H9 (cell line): ENCODE measurements at regions not wholly inside any gene's neighbourhood (a gene's known extent, or its start where the extent isn't known, plus 50 kb on each side); places are given as distances from the start of the nearest gene placed in this dataset.

Source experiments
- DNase-seq: peaks from one replicate; pipeline ENCODE4 v3.0.0-alpha.2; 2017
- H2AFZ ChIP-seq: one replicate; pipeline ENCODE4 v1.6.1; 2013; ENCODE audit warnings: mild to moderate bottlenecking, low read length, control low read depth, moderate library complexity
- H2AK5ac ChIP-seq: 2 replicates; pipeline ENCODE4 v1.6.1; 2013; ENCODE audit warnings: low read length, control low read depth, mixed read lengths; ENCODE audit not compliant: insufficient read length
- H2BK120ac ChIP-seq: one replicate; pipeline ENCODE4 v1.6.1; 2013; ENCODE audit warnings: low read depth, mild to moderate bottlenecking, low read length, control low read depth, inconsistent platforms; ENCODE audit not compliant: poor library complexity, severe bottlenecking
- H2BK12ac ChIP-seq: 2 replicates; pipeline ENCODE4 v1.6.1; 2013; ENCODE audit warnings: low read length, control low read depth, mixed read lengths, low read depth; ENCODE audit not compliant: insufficient read length
- H2BK15ac ChIP-seq: 2 replicates; pipeline ENCODE4 v1.6.1; 2013; ENCODE audit warnings: low read depth, low read length, control low read depth
- H2BK20ac ChIP-seq: one replicate; pipeline ENCODE4 v1.6.1; 2013; ENCODE audit warnings: low read depth, mild to moderate bottlenecking, low read length, control low read depth, inconsistent platforms; ENCODE audit not compliant: poor library complexity, severe bottlenecking
- H2BK5ac ChIP-seq: 2 replicates; pipeline ENCODE4 v1.6.1; 2013; ENCODE audit warnings: low read length, control low read depth, mixed read lengths; ENCODE audit not compliant: insufficient read length
- H3K14ac ChIP-seq: 2 replicates; pipeline ENCODE4 v1.6.1; 2013; ENCODE audit warnings: low read length, control low read depth; ENCODE audit not compliant: insufficient read depth
- H3K18ac ChIP-seq: 2 replicates; pipeline ENCODE4 v1.6.1; 2013; ENCODE audit warnings: low read depth, mild to moderate bottlenecking, mixed read lengths, low read length, control low read depth; ENCODE audit not compliant: insufficient read length
- H3K23ac ChIP-seq: 2 replicates; pipeline ENCODE4 v1.6.1; 2013; ENCODE audit warnings: low read length, control low read depth, mixed read lengths, low read depth; ENCODE audit not compliant: insufficient read length
- H3K23me2 ChIP-seq: 2 replicates; pipeline ENCODE4 v1.6.1; 2013; ENCODE audit warnings: low read depth, mild to moderate bottlenecking, mixed read lengths, low read length, control low read depth; ENCODE audit not compliant: insufficient read length, poor library complexity, severe bottlenecking
- H3K27ac ChIP-seq: 2 replicates; pipeline ENCODE4 v1.5.1; 2013; ENCODE audit warnings: low read length, control low read depth, mixed read lengths, low read depth; ENCODE audit not compliant: insufficient read length
- H3K27me3 ChIP-seq: 2 replicates; pipeline ENCODE4 v1.6.1; 2013; ENCODE audit warnings: low read length, control low read depth, inconsistent platforms; ENCODE audit not compliant: insufficient read depth
- H3K4ac ChIP-seq: 2 replicates; pipeline ENCODE4 v1.6.1; 2013; ENCODE audit warnings: low read depth, mild to moderate bottlenecking, control low read depth, inconsistent platforms, low read length, moderate library complexity
- H3K4me1 ChIP-seq: 2 replicates; pipeline ENCODE4 v1.6.1; 2013; ENCODE audit warnings: low read length, control low read depth, inconsistent platforms; ENCODE audit not compliant: insufficient read depth
- H3K4me2 ChIP-seq: 2 replicates; pipeline ENCODE4 v1.6.1; 2013; ENCODE audit warnings: low read length, control low read depth, mixed read lengths; ENCODE audit not compliant: insufficient read length, insufficient read depth
- H3K56ac ChIP-seq: 2 replicates; pipeline ENCODE4 v1.6.1; 2013; ENCODE audit warnings: low read depth, mild to moderate bottlenecking, mixed read lengths, low read length, control low read depth; ENCODE audit not compliant: insufficient read length
- H3K79me1 ChIP-seq: 2 replicates; pipeline ENCODE4 v1.6.1; 2013; ENCODE audit warnings: low read depth, mild to moderate bottlenecking, moderate library complexity, low read length, control low read depth, inconsistent platforms; ENCODE audit not compliant: insufficient read depth, poor library complexity, severe bottlenecking
- H3K79me2 ChIP-seq: 2 replicates; pipeline ENCODE4 v1.6.1; 2013; ENCODE audit warnings: low read length, control low read depth, inconsistent platforms; ENCODE audit not compliant: insufficient read depth
- H3K9ac ChIP-seq: 2 replicates; pipeline ENCODE4 v1.6.1; 2013; ENCODE audit warnings: low read length, control low read depth, mixed read lengths; ENCODE audit not compliant: insufficient read length; ENCODE audit errors: extremely low read depth
- H3K9me3 ChIP-seq: one replicate; pipeline ENCODE4 v1.6.1; 2013; ENCODE audit warnings: low read depth, low read length, inconsistent platforms; ENCODE audit not compliant: control insufficient read depth
- H3T11ph ChIP-seq: one replicate; pipeline ENCODE4 v1.6.1; 2013; ENCODE audit warnings: mild to moderate bottlenecking, low read length, control low read depth, inconsistent platforms
- H4K20me1 ChIP-seq: one replicate; pipeline ENCODE4 v1.6.1; 2013; ENCODE audit not compliant: control insufficient read depth, insufficient read length, insufficient read depth
- H4K5ac ChIP-seq: 2 replicates; pipeline ENCODE4 v1.6.1; 2013; ENCODE audit warnings: low read depth, mild to moderate bottlenecking, mixed read lengths, low read length, control low read depth; ENCODE audit not compliant: insufficient read length
- H4K8ac ChIP-seq: replicated peaks from 2 replicates; pipeline ENCODE4 v1.6.1; 2013; ENCODE audit warnings: low read length, control low read depth, mixed read lengths, low read depth; ENCODE audit not compliant: insufficient read length
- H4K91ac ChIP-seq: 2 replicates; pipeline ENCODE4 v1.6.1; 2013; ENCODE audit warnings: low read depth, mild to moderate bottlenecking, moderate library complexity, mixed read lengths, low read length, control low read depth; ENCODE audit not compliant: insufficient read length
- H3K27ac Mint-ChIP-seq, 3 experiments: 2 replicates in 2 of 3; 3 replicates in 1 of 3; pipeline ENCODE4 v1.8.0; 2020 to 2021; ENCODE audit warnings: mixed read lengths in 3 of 3, mild to moderate bottlenecking in 1 of 3, moderate library complexity in 1 of 3
- H3K27me3 Mint-ChIP-seq: 2 replicates; pipeline ENCODE4 v1.8.0; 2021; ENCODE audit warnings: low read depth, mild to moderate bottlenecking, moderate library complexity, mixed read lengths
- H3K36me3 Mint-ChIP-seq, 3 experiments: 2 replicates in 2 of 3; 3 replicates in 1 of 3; pipeline ENCODE4 v1.8.0; 2020 to 2021; ENCODE audit warnings: low read depth in 3 of 3, mixed read lengths in 3 of 3; ENCODE audit not compliant: insufficient read depth in 1 of 3
- H3K4me1 Mint-ChIP-seq, 2 experiments: 2 replicates each; pipeline ENCODE4 v1.8.0; 2020; ENCODE audit warnings: mixed read lengths in 2 of 2
- H3K4me3 Mint-ChIP-seq, 2 experiments: 2 replicates in 1 of 2; 3 replicates in 1 of 2; pipeline ENCODE4 v1.8.0; 2020 to 2021; ENCODE audit warnings: mild to moderate bottlenecking in 2 of 2, mixed read lengths in 2 of 2, moderate library complexity in 1 of 2
- H3K9me3 Mint-ChIP-seq, 2 experiments: 2 replicates in 1 of 2; 3 replicates in 1 of 2; pipeline ENCODE4 v1.8.0; 2020; ENCODE audit warnings: mild to moderate bottlenecking in 2 of 2, mixed read lengths in 2 of 2, moderate library complexity in 1 of 2
- CTCF ChIP-seq: fragments of 200-600 bp; sonication (generic); conservative IDR thresholded peaks from 3 replicates; pipeline ENCODE4 v1.8.0; 2021; ENCODE audit warnings: antibody characterized with exemption, mild to moderate bottlenecking
- WGBS: extraction: QIAGEN DNeasy Blood & Tissue Kit; methylation state at CpG from one replicate; pipeline ENCODE4 v1.1.7; 2013; ENCODE audit warnings: missing lambda C conversion rate, low lambda C conversion rate, mixed read lengths; ENCODE audit not compliant: insufficient read length; ENCODE audit errors: extremely low coverage; 5-methylcytosine and 5-hydroxymethylcytosine counted together

DNA sequence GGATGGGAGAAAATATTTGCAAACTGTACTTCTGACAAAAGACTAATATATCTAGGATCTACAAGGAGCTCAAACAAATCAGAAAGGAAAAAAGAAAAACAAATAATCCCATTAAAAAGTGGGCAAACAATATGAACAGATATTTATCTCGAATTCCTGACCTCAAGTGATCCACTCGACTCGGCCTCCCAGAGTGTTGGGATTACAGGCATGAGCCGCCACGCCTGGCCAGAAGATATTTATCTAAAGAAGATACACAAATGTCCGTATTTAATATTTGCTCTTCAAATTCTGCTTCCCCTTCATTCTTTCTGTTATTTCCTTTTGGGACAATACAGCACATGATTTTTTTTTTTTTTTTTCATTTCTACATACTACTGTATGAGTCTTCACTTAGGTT, 151.7 kb upstream of the GRM7 start:
- no peaks in the 10 kb centered on the region for H3K4me1 ChIP-seq
- H3K27ac ChIP-seq, result no peak overlapping the region
- no peak overlapping the region for H2AK5ac ChIP-seq
- H3K23ac ChIP-seq, result no peak overlapping the region
- no peak overlapping the region for H2BK20ac ChIP-seq
- peaks cover 0 to 4% of the 10 kb centered on the region in 2 experiments; a peak in 2 of 4 replicates for H3K4me1 Mint-ChIP-seq
- H2BK120ac ChIP-seq, result no peak overlapping the region
- H3K27me3 Mint-ChIP-seq, result no peaks in the 10 kb centered on the region
- H3K9ac ChIP-seq, result no peak overlapping the region
- H4K20me1 ChIP-seq, result no peaks in the 10 kb centered on the region
- TF ChIP-seq CTCF, result no peak
- no peak overlapping the region for H4K8ac ChIP-seq
- no peak overlapping the region for H3K4me2 ChIP-seq
- no peak overlapping the region for H3K56ac ChIP-seq
- no peaks in the 10 kb centered on the region for H3K9me3 Mint-ChIP-seq
- no peak overlapping the region for H3K18ac ChIP-seq
- H3K36me3 Mint-ChIP-seq, result no peaks in the 10 kb centered on the region
- H3K9me3 ChIP-seq, result no peaks in the 10 kb centered on the region
- no peak overlapping the region for H3K4me3 Mint-ChIP-seq
- no CpG with 5 or more reads among the region's 6 CpGs for WGBS
- H3K4ac ChIP-seq, result no peak overlapping the region
- H3K27ac Mint-ChIP-seq, result no peak overlapping the region
- no peak overlapping the region for H4K91ac ChIP-seq
- H2BK5ac ChIP-seq, result no peak overlapping the region
- no peak overlapping the region for H3T11ph ChIP-seq
- H3K79me1 ChIP-seq, result no peaks in the 10 kb centered on the region
- H3K27me3 ChIP-seq, result no peaks in the 10 kb centered on the region
- no peaks in the 10 kb centered on the region for H3K79me2 ChIP-seq
- H3K14ac ChIP-seq, result no peak overlapping the region
- no peak overlapping the region for H4K5ac ChIP-seq
- no peaks in the 10 kb centered on the region for H3K23me2 ChIP-seq
- no peak overlapping the region for H2BK12ac ChIP-seq
- no peak for DNase-seq
- H2BK15ac ChIP-seq, result no peak overlapping the region
- H2AFZ ChIP-seq, result no peak overlapping the region
